Fibroblast of lung (primary cell): ENCODE measurements at regions not wholly inside any gene's neighbourhood (a gene's known extent, or its start where the extent isn't known, plus 50 kb on each side); places are given as distances from the start of the nearest gene placed in this dataset.

ENCODE experiments used
- EZH2 ChIP-seq: IDR thresholded peaks from 2 replicates; pipeline ENCODE4 v1.5.1; 2012; ENCODE audit warnings: low read length, control low read depth, mild to moderate bottlenecking; ENCODE audit errors: missing control alignments
- TF ChIP-seq, protein P1 (sequence below), 2 donors: IDR thresholded peaks in 1 of 2; conservative IDR thresholded peaks in 1 of 2; 1 replicate in 1 of 2; 2 replicates in 1 of 2; pipeline ENCODE4 v1.5.1; 2011 to 2012; ENCODE audit warnings: low read length in 2 of 2, control low read depth in 1 of 2, inconsistent platforms in 1 of 2, low read depth in 1 of 2, mild to moderate bottlenecking in 1 of 2

DNA sequence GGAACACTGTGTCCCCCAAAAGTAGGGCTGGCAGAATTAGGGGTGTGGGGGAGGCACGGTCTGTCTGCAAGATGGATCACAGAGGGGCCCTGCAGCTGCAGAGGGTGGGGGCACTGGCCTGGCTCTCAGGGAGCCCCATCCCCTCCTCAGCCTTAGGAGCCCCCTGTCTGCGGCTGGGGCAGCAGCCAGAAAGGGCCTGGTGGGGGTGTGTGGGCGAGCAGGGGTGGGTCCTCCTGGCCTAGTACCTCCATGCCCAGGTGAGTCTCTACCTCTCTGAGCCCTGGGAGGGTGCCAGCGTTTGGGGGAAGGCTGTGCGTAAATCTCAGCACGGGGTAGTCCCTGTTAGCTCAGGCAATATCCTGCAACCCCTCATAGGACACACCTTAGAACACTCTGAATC lies 280.5 kb upstream of the PPP2R2D start:
- no peak for TF ChIP-seq EZH2
- TF ChIP-seq, protein P1, sequence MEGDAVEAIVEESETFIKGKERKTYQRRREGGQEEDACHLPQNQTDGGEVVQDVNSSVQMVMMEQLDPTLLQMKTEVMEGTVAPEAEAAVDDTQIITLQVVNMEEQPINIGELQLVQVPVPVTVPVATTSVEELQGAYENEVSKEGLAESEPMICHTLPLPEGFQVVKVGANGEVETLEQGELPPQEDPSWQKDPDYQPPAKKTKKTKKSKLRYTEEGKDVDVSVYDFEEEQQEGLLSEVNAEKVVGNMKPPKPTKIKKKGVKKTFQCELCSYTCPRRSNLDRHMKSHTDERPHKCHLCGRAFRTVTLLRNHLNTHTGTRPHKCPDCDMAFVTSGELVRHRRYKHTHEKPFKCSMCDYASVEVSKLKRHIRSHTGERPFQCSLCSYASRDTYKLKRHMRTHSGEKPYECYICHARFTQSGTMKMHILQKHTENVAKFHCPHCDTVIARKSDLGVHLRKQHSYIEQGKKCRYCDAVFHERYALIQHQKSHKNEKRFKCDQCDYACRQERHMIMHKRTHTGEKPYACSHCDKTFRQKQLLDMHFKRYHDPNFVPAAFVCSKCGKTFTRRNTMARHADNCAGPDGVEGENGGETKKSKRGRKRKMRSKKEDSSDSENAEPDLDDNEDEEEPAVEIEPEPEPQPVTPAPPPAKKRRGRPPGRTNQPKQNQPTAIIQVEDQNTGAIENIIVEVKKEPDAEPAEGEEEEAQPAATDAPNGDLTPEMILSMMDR (conservative IDR thresholded peaks at IDR 0.05 in 1 of 2, IDR thresholded peaks at IDR 0.05 in 1 of 2; ENCODE audit: low read depth in 1 of 2, low read length in 2 of 2), result no peak
